ENCODE measurements at regions not wholly inside any gene's neighbourhood (a gene's known extent, or its start where the extent isn't known, plus 50 kb on each side); places are given as distances from the start of the nearest gene placed in this dataset.
"Not testable (repeated sequence)": the region's sequence is repeated elsewhere in the genome, so short reads cannot be mapped to it uniquely, and the experiment has no call there.

DNA sequence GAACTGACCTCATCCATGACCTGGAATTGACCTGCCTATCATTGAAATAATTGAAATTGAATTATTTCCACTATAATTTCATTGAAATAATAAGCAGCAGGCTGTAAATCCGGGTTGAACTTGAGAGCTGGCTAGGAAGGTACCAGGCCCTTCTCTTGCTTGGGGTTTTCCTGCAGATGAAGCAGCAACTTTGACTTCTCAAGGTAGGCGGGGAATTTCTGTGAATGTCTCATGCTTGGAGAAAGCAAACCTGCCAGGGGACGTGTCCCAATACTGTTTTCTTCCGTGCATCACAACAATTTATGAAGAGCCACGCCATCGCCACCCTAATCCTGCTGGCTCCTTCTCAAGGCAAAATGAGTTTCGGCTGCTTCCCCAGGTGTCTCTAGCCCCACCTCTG, 97.5 kb upstream of the XYLT1 start:
- DNase-seq, result no peak

DNA sequence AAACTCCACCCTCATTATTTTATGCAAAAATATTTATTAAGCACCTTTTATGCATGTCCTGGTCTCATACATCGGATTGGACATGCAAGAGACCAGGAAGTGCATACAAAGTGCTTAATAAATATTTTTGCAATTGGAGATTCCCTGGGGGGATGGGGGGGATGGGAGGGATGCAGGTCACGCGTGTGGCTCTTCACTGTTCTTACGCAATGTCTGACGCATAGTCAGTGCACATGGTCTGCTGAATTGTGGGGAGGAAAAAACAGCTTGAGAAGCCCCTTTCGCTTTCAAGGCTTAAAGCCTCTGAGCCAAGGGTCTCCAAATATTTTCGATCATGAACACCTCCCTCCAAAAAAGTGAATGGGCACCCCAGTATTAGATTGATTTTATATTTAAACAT, 96.7 kb upstream of the XYLT1 start:
- DNase-seq, result no peak

DNA sequence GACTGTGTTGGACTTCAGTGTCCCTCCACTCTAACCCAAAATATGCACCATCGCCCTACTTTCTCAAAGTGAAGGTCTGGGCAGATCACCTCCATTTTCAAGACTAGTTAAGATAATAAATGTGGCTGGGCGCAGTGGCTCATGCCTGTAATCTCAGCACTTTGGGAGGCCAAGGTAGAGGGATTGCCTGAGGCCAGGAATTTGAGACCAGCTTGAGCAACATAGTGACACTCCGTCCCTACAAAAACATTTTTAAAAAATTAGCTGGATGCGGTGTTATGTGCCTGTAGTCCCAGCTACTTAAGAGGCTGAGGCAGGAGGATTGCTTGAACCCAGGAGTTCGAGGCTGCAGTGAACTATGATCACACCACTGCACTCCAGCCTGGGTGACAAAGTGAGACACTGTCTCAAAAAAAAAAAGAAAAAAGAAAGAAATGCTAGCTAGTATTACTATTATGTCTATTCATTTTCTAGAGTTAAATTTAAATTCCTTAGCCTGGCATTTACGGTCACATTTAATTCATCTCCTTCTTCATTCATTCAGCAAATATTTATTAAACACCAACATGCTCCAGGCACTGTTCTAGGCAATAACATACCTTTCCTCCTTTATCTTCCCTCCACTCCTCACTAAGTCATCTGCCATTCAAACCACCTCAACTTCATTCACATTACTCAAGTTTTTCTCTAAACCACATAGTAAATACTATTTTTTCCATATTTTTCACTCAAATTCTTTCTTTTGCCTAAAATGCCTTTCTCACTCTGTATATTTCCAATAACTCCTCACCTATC, 96.1 kb upstream of the XYLT1 start:
- DNase-seq, result no peak

DNA sequence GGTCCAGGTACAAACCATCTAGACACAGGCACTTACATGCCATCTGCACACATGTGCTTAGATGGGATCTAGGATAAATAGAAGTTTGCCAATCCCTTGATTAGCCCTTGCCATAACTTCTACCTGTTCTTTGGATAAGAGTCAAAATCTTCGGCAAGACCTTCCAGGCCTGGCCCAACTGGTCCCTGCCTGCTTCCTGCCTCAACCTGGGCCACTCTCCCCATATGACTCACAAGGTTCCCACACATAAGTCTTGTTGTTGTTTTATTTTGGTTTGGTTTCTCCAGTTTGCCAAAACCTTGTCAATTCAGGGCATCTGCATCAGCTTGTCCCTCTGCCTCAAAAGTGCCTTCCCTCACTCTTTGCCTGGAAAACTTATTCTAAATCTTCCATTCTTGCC, 95.3 kb upstream of the XYLT1 start:
- DNase-seq, result no peak

DNA sequence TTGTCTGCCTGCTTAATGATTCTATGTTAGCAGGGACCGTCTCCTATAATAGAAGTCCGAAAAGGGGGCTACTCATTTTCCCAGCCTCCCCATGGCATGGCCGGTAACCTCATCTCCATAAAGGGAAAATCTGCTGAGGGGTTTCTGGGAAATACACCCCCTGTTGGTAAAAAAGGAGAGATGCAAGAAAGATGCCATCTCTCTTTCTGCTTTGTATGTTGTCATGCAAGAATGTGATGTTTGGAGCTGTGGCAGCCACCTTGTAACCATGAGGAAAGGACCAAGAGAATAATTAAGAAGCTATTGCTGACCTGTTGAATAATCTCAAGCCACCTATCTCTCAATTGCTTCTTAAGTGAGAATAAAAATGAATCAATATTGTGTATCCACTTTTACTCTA, 94.8 kb upstream of the XYLT1 start:
- no peak for DNase-seq

DNA sequence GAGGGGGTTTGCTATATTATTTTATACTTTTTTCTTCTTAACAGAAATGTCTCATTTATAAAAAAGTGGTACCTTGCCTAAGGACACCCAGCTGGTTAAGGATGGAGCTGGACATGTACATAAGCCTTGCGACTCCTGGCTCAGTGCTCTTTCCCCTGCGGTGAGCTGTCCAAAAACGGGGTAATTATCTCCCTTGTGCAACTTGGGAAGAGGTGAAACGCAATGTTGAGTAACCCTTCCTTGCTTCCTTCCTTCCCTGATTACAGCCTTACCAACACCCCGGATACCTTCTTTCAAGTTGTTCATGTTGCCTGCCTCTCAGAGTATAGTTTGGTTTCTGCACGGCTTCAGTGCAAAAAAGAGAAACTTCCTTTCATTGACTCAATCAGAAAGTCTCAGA, 94.1 kb upstream of the XYLT1 start:
- no peak for DNase-seq

DNA sequence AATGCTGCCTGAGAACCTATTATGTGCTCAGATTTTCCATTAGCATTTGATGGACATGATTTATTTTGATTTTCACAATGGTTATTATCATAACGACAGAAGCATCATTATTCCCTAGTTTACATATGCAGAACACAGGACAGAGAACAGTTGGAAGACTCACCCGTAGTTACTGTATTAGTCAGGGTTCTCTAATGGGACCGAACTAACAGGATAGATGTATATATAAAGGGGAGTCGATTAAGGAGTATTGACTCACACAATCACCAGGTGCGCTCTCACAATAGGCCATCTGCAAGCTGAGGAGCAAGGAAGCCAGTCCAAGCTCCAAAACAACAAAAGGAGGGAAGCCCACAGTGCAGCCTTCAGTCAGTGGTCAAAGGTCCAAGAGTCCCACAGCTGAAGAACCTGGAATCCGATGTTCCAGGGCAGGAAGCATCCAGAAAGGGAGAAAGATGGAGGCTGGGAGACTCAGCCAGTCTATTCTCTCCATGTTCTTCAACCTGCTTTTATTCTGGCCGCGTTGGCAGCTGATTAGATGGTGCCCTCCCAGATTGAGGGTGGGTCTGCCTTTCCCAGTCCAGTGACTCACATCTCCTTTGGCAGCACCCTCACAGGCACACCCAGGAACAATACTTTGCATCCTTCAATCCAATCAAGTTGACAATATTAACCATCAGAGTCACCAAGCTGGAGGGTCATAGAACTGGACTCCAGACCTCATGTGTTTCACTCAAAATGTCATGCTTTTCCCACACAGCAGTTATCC, 92.7 kb upstream of the XYLT1 start:
- DNase-seq, result no peak

DNA sequence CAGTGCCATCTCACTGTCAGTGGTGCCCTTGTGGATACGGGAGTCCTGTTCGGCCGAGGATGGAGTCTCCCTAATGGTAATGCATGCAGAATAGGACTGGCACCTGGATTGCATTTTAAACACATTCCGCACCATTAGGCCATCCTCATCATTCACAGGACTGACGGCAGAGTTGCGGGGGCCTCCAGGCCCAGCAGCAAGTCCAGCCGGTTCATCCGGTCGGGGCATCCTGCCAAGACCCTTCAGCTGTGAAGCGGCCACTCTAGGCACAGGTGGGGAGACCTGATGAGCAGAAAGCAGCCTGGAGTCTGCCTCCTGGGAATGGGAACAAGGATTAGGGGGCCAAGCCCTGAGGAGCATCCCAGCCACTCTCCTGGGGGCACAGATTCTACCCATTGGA, 90.3 kb upstream of the XYLT1 start:
- peak; percentile 52 for DNase-seq

DNA sequence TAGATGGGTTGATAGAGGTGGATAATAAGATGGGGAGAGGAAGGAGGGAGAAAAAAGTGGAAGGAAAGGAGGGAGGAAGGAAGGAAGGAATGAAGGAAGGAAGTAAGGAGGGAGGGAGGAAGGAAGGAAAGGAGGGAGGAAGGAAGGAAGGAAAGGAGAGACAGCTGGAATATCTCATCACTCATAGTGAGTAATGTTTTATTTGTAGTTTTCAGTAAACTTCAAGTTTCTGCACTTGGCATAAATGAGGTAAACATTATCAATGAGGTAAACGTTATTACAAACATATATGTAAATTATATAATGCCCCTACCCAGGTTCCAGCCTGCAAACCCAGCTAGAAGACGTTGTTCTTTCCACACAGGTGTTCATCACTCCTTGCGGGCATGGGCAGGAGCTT, 89.8 kb upstream of the XYLT1 start:
- no peak for DNase-seq

DNA sequence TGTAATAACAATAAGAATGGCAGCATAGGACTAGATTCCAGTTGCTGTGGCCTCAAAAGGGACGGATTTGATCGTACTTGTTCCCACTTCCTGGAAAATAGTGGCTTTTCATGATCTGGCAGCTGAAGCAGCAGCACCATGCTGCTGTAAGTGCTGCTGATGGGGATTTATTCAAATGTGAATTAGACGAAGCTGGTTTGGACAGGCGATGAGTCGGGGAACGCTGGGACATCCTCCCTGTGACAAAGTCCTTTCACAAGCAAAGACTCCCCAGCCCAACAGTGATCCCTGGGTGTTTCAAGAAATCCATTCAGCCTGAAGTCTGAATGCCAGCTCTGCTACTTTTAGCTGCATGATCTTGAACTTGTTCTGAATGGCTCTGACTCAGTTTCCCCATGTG, 88.6 kb upstream of the XYLT1 start:
- no peak for DNase-seq

DNA sequence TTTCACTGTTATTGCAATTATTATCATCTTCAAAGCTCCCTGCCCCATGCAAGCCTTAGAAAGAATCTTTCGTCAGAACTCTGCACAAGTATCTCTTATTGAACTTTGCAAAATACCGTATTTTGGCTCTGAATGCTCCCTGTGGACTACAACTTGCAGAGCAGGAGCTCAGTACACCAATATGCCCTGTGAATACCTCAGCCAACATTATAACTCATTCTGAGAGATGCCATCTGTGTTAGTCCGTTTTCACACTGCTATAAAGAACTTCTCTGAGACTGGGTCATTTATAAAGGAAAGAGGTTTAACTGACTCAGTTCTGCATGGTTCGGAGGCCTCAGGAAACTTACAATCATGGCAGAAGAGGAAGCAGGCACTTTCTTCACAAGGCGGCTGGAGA, 87.2 kb upstream of the XYLT1 start:
- no peak for DNase-seq

DNA sequence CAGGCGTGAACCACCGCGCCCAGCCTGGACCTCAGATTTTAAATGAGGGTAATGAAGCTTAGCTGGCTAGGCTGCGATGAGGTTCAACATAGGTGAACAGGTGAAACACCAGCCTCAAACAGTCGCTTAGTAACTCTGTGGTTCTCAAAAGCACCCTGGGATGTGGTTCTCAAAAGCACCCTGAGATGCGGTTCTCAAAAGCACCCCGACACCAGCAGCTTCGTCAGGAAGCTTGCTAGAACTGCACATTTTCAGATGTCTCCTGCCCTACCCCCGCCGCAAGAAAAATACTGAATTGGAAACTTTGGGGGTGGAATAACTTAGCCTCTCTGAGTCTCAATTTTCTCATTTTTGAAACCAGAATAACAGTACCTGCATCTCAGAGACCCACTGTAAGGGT, 86.7 kb upstream of the XYLT1 start:
- no peak for DNase-seq

DNA sequence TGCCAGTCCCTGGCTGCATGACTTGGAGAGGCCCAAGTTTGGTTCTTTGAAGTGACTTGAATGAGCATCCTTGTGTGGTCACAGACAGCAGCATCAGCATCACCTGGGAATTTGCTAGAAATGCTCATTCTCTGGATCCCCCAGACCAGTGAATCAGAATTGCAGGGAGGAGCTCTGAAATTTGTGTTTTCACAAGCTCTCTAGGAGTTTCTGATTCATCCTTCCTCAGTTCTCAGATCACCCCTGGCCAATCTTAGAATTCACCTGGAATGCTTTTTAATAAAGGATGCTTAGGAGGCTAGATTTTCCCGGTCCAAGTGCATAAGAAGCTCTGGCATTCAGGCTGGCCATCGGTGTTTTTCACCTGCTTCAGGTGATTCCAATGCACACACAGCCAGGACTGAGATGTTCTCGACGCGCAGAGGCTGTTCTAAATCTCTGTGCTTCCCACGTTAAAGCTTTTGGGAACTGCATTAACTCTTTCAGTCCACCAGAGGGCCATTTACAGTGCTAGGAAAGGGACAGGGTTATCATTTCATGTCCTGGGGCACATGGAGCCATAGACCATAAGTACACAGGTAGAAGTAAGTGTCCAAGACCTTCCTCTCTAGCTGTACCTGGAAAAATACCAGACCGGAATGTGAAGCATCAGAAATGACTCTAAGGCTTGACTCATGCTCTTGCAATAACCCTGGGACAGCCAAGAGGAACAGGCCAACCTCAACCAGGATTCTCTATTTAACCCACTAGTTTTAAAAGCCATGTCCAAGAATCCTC, 85.7 kb upstream of the XYLT1 start:
- no peak for DNase-seq

DNA sequence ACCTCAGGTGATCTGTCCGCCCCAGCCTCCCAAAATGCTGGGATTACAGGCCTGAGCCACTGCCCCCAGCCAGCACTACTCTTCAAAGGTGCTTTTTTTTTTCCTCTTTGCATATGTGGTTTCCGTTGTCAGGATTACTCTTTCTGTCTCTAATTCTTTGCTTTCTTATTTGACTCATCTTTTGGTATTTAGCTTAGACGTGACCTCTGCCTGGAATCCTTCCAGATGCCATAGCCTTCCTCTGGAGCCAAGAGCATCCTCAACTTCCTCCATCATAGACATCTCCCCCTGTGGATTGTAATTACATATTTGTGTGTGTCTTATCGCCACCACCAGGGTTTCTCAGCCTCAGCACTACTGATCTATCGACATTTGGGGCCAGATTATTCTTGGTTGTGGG, 84.4 kb upstream of the XYLT1 start:
- DNase-seq, result no peak

DNA sequence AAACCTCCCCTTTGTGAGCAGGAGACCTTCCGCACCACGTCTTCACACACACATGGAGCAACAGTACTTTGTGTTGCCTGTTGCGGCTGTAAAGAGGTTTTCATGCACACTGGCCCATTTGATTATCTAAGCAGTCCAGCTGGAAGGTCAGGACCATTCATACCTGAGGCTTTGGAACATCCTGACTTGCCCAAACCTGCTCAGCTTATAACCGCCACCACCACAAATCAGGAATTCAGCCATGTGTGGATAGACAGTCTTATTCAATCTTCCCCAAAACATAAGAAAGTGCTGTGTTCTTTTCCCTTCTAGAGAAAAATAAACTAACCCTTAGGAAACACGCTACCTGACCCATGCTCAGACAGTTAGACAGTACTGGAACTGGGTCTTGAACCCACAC, 81.6 kb upstream of the XYLT1 start:
- DNase-seq, result no peak

DNA sequence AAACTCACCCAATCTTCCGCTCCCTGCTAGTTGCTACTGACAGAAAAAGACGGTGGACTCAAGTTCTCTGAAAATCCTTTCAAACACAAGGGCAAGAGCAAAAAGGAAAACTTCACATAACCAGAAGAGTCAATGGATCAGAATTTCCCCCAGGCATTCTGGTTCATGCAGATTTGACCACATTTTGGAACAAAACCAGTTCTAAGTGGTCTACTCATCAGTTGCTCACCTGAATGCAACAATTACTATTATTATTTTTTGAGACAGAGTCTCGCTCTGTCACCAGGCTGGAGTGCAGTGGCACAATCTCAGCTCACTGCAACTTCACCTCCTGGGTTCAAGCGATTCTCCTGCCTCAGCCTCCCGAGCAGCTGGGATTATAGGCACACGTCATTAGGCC, 80.9 kb upstream of the XYLT1 start:
- DNase-seq, result not testable (repeated sequence)

DNA sequence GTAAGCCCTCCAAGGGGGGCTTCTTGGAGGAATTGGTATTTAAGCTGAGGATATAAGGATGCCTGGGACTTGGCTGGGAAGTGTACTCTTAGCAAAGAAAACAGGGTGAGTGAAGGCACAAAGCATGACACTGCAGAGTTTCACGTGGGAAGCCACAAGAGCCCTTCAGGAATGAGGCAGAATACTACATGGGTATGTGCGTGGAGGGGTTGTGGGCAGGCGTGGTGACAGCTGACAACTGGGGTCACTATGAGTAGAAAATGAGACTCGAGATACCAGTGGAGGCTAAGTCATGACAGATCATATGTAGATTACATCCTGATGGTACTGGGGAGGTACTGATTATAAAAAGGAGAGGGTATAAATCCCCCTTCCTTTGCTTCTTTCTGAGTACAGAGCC, 78.1 kb upstream of the XYLT1 start:
- DNase-seq, result no peak

DNA sequence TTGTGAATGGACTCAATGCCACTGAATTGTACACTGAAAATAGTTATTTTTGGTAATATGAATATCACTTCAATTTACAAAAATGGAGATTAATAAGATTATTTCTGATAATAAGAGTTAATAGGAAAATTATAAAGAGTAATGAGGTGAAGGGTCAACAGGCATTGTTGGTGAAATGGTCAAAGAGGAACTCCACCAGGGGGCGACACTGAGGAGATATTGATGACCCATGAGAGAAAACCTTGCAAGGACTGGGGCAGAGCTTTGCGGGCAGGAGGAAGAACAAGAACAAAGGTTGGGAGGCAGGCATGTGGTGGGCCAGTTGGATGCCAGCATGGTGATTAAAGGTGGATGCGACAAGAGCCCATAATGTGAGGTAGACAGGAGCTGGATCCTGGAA, 74.0 kb upstream of the XYLT1 start:
- no peak for DNase-seq

DNA sequence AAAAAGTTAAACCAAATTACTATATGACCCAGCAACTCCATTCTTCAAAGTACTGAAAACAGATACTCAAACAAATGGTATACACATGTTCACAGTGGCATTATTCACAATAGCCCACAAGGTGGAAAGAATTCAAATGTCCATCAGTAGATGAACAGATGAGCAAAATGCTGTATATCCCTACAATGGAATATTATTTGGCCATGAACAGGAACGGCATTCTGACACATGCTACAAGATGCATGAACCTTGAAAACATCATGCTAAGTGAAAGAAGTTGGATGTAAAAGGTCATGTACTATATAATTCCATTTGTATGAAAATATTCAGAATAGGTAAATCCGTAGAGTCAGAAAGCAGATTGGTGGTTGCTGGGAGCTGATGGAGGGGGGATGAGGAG, 73.5 kb upstream of the XYLT1 start:
- DNase-seq, result no peak

DNA sequence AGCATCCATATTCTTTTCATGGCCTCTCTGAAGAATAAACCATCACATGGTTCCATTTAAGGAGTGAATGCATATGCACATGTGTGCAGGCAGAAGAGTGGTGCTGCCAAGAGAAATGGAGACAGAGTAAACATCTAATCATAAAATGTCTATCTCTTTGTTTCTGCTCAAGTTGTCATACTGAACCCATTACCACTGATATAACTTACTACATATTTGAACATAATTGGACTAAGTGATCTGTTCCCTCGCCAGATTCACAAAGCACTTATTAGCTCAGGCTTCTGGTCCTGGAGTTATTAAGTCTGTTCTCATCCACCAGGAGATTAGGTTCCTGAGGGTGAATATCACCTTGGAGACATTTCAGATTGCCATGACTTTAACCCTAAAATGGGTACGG, 72.3 kb upstream of the XYLT1 start:
- no peak for DNase-seq

DNA sequence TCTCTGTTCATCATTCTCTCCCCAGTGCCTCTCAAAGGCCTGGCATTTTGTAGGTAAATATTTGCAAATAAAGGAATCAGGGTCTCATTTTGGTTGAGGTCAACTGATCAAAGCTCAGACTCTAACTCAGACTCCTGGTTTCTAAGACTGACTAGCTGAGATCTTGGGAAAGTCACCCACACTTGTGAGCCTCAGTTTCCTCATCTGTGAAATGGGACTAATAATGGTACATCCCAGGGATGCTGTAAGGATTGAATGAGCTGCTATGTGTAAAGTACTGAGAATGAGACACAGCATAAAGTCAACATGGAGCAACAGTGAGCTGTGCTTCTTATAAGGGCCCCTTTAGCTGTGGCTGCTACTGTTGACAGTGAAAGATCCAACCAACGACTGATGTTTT, 70.6 kb upstream of the XYLT1 start:
- DNase-seq, result no peak

DNA sequence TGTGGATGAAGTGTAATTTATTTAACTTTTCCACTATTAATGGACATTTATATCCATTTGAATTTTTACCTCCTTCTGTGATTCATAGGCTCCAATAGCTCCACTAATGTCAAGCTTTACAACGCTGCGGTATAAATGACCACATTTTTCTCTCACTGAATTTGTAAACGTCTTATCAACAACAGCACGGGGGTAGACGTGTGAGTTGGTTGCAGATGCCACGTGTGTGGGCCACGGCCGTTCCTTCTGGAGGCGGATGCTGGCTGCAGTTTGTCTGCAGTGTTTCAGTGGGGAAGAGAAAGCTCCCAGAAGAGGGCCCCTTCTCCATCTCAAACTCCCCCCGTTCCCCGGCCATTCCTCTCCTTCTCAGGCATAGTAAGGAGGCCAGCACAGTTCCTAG, 68.2 kb upstream of the XYLT1 start:
- DNase-seq, result no peak

DNA sequence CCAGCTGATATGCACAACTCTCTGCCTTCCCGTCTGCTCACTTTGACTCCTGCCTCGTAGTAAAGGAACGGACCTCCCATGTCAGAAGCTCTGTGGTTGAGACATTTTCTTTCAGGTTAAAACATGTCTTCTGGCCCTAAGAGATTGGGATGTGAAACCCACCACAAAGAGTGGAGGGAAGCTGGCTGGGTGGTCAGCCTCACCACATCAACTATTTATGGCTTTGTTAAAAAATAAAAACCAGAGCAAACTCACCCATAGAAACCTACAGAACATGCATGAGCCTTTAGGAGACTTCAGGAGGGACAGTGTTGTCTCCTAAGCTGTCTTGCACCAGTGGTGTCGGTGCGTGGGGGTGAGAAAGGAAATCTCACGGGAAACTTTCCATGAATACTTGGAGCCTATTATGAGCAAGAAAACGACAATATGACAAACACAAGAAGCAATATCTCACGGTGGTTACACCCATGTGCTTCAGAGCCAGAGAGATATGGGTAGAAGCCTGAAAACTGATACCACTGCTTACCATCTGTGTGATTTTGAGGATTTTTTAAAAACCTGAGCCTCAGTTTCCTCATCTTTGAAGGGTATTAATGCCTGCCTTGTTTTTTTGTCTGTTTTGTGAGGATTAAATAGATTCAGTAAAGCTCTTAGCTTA, 61.7 kb upstream of the XYLT1 start:
- DNase-seq, result no peak

Data from DMS79 (cell line).